ENCODE measurements at regions not wholly inside any gene's neighbourhood (a gene's known extent, or its start where the extent isn't known, plus 50 kb on each side); places are given as distances from the start of the nearest gene placed in this dataset.

GRCh38 chr13:109521719-109522118, 264.7 kb downstream of the IRS2 start:
- H3K27ac Mint-ChIP-seq = no peak overlapping the region
- peaks cover 6% of the 10 kb centered on the region for H3K27me3 Mint-ChIP-seq (ENCODE audit: low read depth)
- no peak overlapping the region for H3K4me3 Mint-ChIP-seq
- TF ChIP-seq, protein P1, sequence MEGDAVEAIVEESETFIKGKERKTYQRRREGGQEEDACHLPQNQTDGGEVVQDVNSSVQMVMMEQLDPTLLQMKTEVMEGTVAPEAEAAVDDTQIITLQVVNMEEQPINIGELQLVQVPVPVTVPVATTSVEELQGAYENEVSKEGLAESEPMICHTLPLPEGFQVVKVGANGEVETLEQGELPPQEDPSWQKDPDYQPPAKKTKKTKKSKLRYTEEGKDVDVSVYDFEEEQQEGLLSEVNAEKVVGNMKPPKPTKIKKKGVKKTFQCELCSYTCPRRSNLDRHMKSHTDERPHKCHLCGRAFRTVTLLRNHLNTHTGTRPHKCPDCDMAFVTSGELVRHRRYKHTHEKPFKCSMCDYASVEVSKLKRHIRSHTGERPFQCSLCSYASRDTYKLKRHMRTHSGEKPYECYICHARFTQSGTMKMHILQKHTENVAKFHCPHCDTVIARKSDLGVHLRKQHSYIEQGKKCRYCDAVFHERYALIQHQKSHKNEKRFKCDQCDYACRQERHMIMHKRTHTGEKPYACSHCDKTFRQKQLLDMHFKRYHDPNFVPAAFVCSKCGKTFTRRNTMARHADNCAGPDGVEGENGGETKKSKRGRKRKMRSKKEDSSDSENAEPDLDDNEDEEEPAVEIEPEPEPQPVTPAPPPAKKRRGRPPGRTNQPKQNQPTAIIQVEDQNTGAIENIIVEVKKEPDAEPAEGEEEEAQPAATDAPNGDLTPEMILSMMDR (IDR thresholded peaks at IDR 0.05; ENCODE audit: unreplicated experiment in 3 of 3) = no peak
- no peaks in the 10 kb centered on the region for H3K9me3 Mint-ChIP-seq
- no peaks in the 10 kb centered on the region for H3K4me1 Mint-ChIP-seq
- H3K36me3 Mint-ChIP-seq (ENCODE audit: low read depth) = no peaks in the 10 kb centered on the region

DNA sequence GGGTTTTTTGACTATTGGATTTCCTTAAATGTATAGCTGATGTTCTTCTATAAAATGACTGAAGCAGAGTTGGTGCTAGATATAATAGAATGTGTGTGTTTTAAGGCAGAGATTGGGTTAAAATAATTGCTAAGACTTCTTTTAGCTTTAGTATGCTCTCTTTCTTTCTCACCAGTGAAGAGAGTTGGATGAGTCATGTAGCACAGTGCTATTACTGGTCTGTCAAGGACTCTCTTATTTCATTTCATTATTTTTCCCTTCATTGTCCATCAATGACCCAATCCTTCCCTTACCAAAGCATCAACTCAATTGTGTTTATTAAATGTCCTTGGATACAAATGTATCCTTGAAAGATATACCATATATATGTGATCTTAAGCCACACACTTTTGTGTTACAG, 268.9 kb downstream of the IRS2 start:
- TF ChIP-seq, protein P1 (IDR thresholded peaks at IDR 0.05; ENCODE audit: unreplicated experiment in 3 of 3) = no peak
- Mint-ChIP-seq H3K4me3 (no peak overlapping the region), H3K9me3 (no peaks in the 10 kb centered on the region), H3K36me3 (ENCODE audit: low read depth) (no peaks in the 10 kb centered on the region), H3K4me1 (no peaks in the 10 kb centered on the region), H3K27ac (no peak overlapping the region), H3K27me3 (ENCODE audit: low read depth) (no peaks in the 10 kb centered on the region)

DNA sequence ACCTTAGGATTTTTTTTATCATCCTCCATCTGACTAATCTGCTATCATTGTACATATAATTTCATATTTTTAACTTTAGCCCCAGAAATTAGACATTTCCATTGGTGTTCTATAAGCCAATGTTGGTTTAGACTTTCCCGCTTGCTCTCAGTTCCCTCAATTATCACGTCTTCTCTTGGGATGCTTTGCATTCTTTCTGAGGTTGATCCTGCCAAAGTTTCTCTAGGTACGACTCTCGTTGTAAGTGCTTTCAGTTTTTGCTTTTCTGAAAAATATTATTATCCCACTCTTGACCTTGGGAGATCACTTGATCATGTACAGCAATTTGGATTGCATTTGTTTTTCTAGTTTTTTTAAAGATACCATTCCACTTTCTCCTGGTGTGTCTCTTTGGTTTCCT, 270.2 kb downstream of the IRS2 start:
- Mint-ChIP-seq H3K27me3 (ENCODE audit: low read depth) (no peaks in the 10 kb centered on the region), H3K4me1 (no peaks in the 10 kb centered on the region), H3K9me3 (no peaks in the 10 kb centered on the region), H3K36me3 (ENCODE audit: low read depth) (no peaks in the 10 kb centered on the region), H3K27ac (no peak overlapping the region), H3K4me3 (no peak overlapping the region)
- TF ChIP-seq, protein P1 (IDR thresholded peaks at IDR 0.05; ENCODE audit: unreplicated experiment in 3 of 3) = no peak

GRCh38 chr13:109510013-109510412, 276.4 kb downstream of the IRS2 start:
- Mint-ChIP-seq H3K9me3 (peaks cover 9% of the 10 kb centered on the region), H3K27ac (no peak overlapping the region)
- TF ChIP-seq, protein P1 (IDR thresholded peaks at IDR 0.05; ENCODE audit: unreplicated experiment in 3 of 3) = no peak

GRCh38 chr13:109509154-109509900, 277.1 kb downstream of the IRS2 start:
- Mint-ChIP-seq H3K27me3 (ENCODE audit: low read depth) (no peaks in the 10 kb centered on the region), H3K27ac (no peak overlapping the region), H3K4me1 (no peaks in the 10 kb centered on the region), H3K4me3 (no peak overlapping the region), H3K9me3 (peaks cover 9% of the 10 kb centered on the region), H3K36me3 (ENCODE audit: low read depth) (no peaks in the 10 kb centered on the region)
- TF ChIP-seq, protein P1 (IDR thresholded peaks at IDR 0.05; ENCODE audit: unreplicated experiment in 3 of 3) = no peak

More at GRCh38 chr13:109510013-109510412, 276.4 kb downstream of the IRS2 start:
- Mint-ChIP-seq H3K27me3 (ENCODE audit: low read depth) (no peaks in the 10 kb centered on the region), H3K36me3 (ENCODE audit: low read depth) (no peaks in the 10 kb centered on the region), H3K4me1 (no peaks in the 10 kb centered on the region), H3K4me3 (no peak overlapping the region)
